GM19324 (cell line): ENCODE measurements at regions not wholly inside any gene's neighbourhood (a gene's known extent, or its start where the extent isn't known, plus 50 kb on each side); places are given as distances from the start of the nearest gene placed in this dataset.

Experiments
- ATAC-seq: cut with Tn5 transposase; IDR thresholded peaks from one replicate; pipeline ENCODE4 v1.9.1; 2021; ENCODE audit warnings: mild to moderate bottlenecking, moderate library complexity; ENCODE audit not compliant: unreplicated experiment, low FRiP score

- ATAC-seq, result no peak
Observed at GRCh38 chr1:214977110-214977509, 105.4 kb upstream of the KCNK2 start.

DNA sequence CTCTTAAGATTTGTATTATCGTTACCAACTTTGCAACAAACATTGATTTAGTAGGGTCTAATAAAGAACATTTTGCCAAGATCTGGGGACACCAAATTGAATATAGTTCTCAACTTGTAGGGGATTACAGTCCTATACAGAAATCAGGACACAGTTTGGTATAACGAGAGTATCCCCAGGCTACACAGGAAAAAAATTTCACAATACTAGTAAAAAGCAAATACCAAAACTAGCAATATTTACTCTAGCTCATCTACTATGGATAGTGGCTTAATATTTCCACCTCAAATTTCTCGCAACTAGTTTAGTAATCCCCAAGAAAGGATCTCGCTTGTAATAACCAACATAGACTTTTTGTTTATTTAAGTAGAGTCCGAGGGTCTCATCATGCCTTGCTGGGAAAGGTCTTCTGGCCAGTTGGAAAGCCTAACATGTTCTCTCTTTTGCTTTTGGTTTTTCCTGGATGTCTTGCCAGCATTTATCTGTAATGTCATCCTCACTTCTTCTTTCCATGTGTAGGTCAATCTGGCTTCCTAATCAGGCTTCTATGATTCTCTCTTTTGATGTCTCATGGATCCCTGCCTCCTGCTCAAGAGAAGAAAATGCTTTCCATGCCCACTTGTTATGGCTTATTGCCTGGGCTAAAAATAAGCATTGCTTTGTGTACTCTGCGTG lies 104.7 kb upstream of the KCNK2 start:
- no peak for ATAC-seq

DNA sequence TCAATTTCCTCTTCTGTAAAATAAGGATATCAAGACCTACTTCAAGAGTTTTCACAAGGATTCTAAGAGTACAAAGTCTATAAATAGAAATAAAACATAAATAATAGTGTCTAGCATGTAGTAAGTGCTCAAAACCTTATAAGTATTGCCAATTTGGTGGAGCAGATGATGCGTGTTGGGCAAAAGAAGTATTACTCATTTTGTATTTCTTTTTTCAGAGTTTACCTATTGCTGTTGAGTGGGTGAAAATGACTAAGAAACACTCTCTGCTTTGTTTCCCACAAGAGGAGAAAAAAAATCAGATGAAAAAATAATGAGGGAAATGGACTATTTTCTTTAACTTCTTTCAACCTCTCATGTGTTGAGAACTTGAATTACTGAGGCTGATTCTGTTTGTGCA lies 103.3 kb upstream of the KCNK2 start:
- no peak for ATAC-seq

- ATAC-seq, result no peak
Observed at GRCh38 chr1:214980921-214981320, 101.6 kb upstream of the KCNK2 start.

GRCh38 chr1:214983126-214983869 lies 99.2 kb upstream of the KCNK2 start:
- no peak for ATAC-seq

- no peak for ATAC-seq
Observed at GRCh38 chr1:214989341-214989740, 93.2 kb upstream of the KCNK2 start.

- ATAC-seq, result no peak
Observed at GRCh38 chr1:214990619-214991018, 91.9 kb upstream of the KCNK2 start.

DNA sequence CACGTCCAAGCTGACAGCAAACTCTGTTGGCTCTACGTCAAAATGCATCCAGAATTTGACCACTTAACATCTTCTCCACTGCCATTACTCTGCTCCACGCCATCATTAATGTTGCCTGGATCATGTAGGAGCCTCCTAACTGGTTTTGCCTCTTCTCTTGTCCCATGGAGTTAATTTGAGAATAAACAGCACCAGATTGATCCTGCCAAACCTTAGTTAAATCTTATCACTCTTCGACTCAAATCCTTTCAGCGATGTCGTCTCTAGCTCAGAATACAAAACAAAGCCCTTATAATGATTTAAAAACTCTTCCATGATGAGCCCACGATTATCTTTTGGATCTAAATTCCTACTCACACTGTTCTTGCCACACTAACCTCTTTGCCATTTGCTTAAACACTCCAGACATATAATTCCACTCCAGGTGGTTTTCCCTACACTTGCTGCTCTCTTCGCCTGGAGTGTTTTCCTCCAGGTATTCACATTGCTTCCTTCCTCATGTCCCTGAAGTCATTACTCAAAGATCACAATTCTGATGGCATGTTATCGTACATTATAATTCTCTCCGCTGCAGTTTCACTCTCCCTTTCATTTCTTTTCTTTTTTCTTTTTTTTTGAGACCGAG lies 90.7 kb upstream of the KCNK2 start:
- ATAC-seq, result no peak

- ATAC-seq, result no peak
Observed at GRCh38 chr1:214993419-214993818, 89.1 kb upstream of the KCNK2 start.

DNA sequence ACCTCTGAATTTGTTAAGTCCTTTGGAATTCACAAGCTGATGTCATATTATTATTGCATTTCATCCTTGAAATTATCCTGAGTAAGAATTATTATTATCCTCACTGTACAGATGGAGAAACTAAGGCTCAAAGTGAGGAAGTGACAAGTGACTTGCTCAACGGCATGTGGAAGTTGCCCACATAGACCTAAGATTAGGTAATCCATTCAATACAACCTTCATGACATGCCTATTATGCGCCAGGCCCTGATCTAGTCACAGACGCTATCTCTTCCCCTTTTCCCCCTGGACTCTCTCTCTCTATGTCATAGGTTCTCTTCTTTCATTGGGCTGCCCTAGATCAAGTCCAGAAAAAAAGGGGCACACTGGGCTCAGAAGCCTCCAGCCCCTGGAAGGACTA lies 84.9 kb upstream of the KCNK2 start:
- no peak for ATAC-seq

DNA sequence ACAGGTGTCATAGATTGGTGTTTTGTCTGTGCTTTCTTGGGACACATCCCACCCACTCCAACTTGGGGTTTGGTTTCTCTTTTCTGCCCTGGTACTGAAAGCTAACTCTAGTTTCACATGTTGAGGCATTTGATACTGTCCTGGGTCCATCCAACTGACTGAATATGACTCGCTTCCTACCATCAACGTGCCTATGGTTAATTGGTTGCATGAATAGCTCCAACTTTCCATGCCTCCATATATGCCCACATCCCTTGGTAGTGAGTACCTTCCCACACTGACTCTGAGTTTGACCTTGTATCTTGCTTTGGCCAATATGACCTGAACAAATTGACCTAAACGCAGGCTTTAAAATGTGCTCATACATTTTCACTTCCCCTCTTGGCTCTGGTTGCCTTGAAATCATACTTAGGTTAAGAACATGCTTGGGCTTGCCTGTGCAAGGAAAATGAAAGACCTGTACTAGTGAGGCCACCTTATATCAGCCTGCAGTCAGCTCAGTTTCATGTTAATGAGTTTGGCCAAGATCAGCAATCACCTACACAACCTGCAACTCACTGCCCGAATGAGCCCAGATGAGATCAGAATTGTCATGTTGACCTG lies 81.0 kb upstream of the KCNK2 start:
- peak; percentile 96 for ATAC-seq

DNA sequence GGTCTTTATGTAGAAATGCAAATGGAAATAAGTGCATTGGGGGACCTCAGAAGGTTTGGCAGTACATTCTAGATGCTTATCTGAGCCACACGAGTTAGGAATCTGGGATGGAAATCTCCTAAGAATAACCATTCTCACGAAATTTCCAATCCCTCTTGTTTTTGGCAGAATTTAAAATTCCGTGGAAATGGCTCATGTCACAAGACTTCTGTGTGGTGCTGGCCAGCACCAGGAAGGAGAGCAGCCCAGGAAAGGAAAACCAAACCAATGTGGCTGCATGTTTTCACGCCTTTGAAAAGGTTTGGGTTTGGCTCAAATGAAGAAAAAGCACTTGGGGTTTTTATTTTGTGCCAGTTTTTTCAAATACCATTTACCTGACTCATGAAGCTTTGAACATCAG lies 80.1 kb upstream of the KCNK2 start:
- no peak for ATAC-seq

DNA sequence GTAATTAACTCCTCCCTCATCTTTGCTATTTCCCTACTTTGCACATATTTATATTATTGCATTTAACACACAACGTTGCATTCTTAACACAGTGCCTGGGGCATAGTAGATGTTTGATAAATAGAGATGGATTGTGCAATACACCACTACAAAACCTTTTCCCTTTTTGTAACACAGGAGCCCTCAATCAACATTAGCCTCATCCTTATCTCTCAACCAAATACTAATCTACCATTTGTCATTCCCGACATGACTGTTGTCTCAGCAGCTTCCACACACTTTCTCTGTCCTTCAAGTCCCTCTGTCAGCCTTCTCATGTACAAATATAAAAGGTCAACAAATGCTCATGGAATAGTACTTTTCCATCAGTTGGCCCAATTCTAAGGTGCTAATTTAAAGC lies 78.9 kb upstream of the KCNK2 start:
- ATAC-seq, result no peak

DNA sequence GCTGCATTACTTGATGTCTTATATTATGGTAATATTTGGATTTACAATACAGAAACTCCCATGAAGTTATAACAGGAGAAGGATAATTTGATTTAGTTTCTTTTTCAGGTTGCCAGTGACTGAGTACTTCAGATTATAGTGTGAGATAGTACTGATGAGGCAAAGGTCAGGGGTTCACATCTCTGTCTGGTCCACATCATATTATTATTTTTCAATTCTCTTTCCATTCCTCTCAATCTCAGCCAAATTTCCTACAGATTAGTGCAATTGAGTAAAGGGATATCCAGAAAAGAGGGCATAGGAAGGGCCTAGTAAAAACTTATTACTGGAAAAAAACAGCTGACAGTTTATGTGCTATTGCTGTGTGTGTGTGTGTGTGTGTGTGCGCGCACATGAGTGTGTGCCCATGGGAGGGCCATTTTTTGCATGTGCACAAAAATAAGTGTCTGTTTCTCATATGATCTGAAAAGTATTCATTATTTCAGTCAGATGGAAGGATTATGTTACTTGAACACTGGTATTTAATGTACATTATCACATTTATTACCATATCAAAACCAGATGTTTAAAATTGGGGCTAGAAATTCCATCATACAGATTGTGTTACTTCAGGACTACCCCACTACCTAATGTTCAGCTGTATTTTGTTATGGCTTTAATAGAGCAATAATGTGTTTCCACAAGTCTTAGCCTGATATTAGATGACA lies 78.3 kb upstream of the KCNK2 start:
- ATAC-seq, result no peak

GRCh38 chr1:215005078-215005477 lies 77.5 kb upstream of the KCNK2 start:
- ATAC-seq, result no peak

- ATAC-seq, result no peak
Observed at GRCh38 chr1:215005656-215006345, 76.7 kb upstream of the KCNK2 start.

DNA sequence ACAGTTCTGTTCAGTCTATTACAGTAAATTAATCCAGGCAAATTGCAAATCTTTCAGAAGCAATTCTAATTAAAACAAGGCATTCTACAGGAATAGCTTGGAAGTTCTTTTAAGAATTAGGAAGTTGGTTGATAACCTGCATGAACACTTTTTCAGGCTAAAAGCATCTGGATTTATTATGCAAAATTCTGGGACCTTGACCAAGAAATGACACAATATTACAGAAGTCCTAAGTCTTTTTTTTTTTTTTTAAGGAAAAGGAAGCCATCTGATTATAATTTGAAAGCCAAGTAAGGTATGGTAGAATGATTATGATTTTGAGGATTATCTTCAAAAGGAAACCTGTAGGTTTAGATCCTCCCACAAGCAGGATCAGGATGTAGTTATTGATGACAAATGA lies 74.7 kb upstream of the KCNK2 start:
- no peak for ATAC-seq

- no peak for ATAC-seq
Observed at GRCh38 chr1:215018555-215018954, 64.0 kb upstream of the KCNK2 start.

GRCh38 chr1:215022204-215022603 lies 60.3 kb upstream of the KCNK2 start:
- no peak for ATAC-seq

GRCh38 chr1:215022741-215023141 lies 59.8 kb upstream of the KCNK2 start:
- no peak for ATAC-seq
